Gastroesophageal sphincter (tissue), 4 donors: ENCODE measurements at regions not wholly inside any gene's neighbourhood (a gene's known extent, or its start where the extent isn't known, plus 50 kb on each side); places are given as distances from the start of the nearest gene placed in this dataset.

Experiments used
- ATAC-seq: fragments of 150-250 bp; one replicate; pipeline ENCODE4 v1.9.1; 2016; ENCODE audit warnings: mild to moderate bottlenecking, moderate library complexity
- H3K27ac ChIP-seq, 4 donors: fragments of 200-600 bp; sonication (generic) in 3 of 4; 1 replicate in 3 of 4; 2 replicates in 1 of 4; pipeline ENCODE4 v1.5.1; 2016 to 2019
- H3K27me3 ChIP-seq: fragments of 200-600 bp; sonication (generic); one replicate; pipeline ENCODE4 v1.5.1; 2019
- H3K36me3 ChIP-seq, 2 donors: fragments of 200-600 bp; sonication (generic); one replicate each; pipeline ENCODE4 v1.5.1; 2019; ENCODE audit warnings: control low read depth in 1 of 2
- H3K4me1 ChIP-seq, 3 donors: fragments of 200-600 bp; sonication (generic); 1 replicate in 2 of 3; 2 replicates in 1 of 3; pipeline ENCODE4 v1.5.1; 2016 to 2019; ENCODE audit warnings: control low read depth in 2 of 3
- H3K4me3 ChIP-seq, 2 donors: fragments of 200-600 bp; sonication (generic); one replicate each; pipeline ENCODE4 v1.5.1; 2019; ENCODE audit warnings: mild to moderate bottlenecking in 1 of 2, moderate library complexity in 1 of 2
- H3K9me3 ChIP-seq, 3 donors: fragments of 200-600 bp; sonication (generic); one replicate each; pipeline ENCODE4 v1.5.1; 2017 to 2019; ENCODE audit warnings: control low read depth in 2 of 3
- CTCF ChIP-seq, 4 experiments: fragments of 200-600 bp in 2 of 4; fragments of 450-650 bp in 2 of 4; sonication (generic) in 1 of 4; IDR thresholded peaks; one replicate each; pipeline ENCODE4 v1.5.1; 2017 to 2019; ENCODE audit warnings: antibody characterized with exemption in 4 of 4, mild to moderate bottlenecking in 2 of 4, moderate library complexity in 2 of 4
- EP300 ChIP-seq: sonication (generic); formaldehyde crosslinking; IDR thresholded peaks from one replicate; pipeline ENCODE4 v1.6.1; 2017; ENCODE audit warnings: antibody characterized with exemption, mild to moderate bottlenecking
- POLR2A ChIP-seq, 2 donors: fragments of 450-650 bp; IDR thresholded peaks; one replicate each; pipeline ENCODE4 v1.6.1; 2017; ENCODE audit warnings: antibody characterized with exemption in 2 of 2, mild to moderate bottlenecking in 2 of 2, moderate library complexity in 1 of 2
- POLR2AphosphoS5 ChIP-seq: sonication (generic); formaldehyde crosslinking; IDR thresholded peaks from one replicate; pipeline ENCODE4 v1.6.1; 2017; ENCODE audit warnings: antibody characterized with exemption
- WGBS, 2 donors: methylation state at CpG; one replicate each; pipeline ENCODE4 v1.1.5; 2018; ENCODE audit warnings: low coverage in 1 of 2; 5-methylcytosine and 5-hydroxymethylcytosine counted together

- TF ChIP-seq POLR2AphosphoS5, result no peak
- TF ChIP-seq EP300, result no peak
- TF ChIP-seq POLR2A (IDR thresholded peaks at IDR 0.05), result no peak
- TF ChIP-seq CTCF (IDR thresholded peaks at IDR 0.05), result no peak
- Histone ChIP-seq H3K36me3 (no peaks in the 10 kb centered on the region), H3K9me3 (no peaks in the 10 kb centered on the region), H3K4me1 (no peaks in the 10 kb centered on the region), H3K27me3 (no peaks in the 10 kb centered on the region), H3K4me3 (no peak overlapping the region), H3K27ac (no peak overlapping the region)
- WGBS, 2 donors, result 94% methylated on average over 2 of the region's 2 CpGs
- ATAC-seq, result no peak
Measured at GRCh38 chr3:17941152-17941551, 198.7 kb upstream of the TBC1D5 start.

- no CpG with 5 or more reads among the region's 16 CpGs for WGBS, 2 donors
- Histone ChIP-seq H3K27me3 (no peaks in the 10 kb centered on the region), H3K4me3 (no peak overlapping the region), H3K36me3 (no peaks in the 10 kb centered on the region), H3K9me3 (no peaks in the 10 kb centered on the region), H3K27ac (no peak overlapping the region), H3K4me1 (no peaks in the 10 kb centered on the region)
- ATAC-seq, result no peak
- TF ChIP-seq POLR2A (IDR thresholded peaks at IDR 0.05) (no peak), EP300 (no peak)
Measured at GRCh38 chr3:17939157-17939556, 196.7 kb upstream of the TBC1D5 start.

- H3K27me3 ChIP-seq, result no peaks in the 10 kb centered on the region
- no peak overlapping the region for H3K27ac ChIP-seq
- H3K4me3 ChIP-seq, result no peak overlapping the region
- WGBS, 2 donors, result 75 to 100% methylated on average over 1 of the region's 3 CpGs
- no peaks in the 10 kb centered on the region for H3K4me1 ChIP-seq
- no peak for ATAC-seq
- H3K9me3 ChIP-seq, result no peaks in the 10 kb centered on the region
- TF ChIP-seq EP300 (no peak), POLR2A (IDR thresholded peaks at IDR 0.05) (no peak), CTCF (IDR thresholded peaks at IDR 0.05) (no peak), POLR2AphosphoS5 (no peak)
- no peaks in the 10 kb centered on the region for H3K36me3 ChIP-seq
Measured at GRCh38 chr3:17938313-17938712, 195.9 kb upstream of the TBC1D5 start.

- no peaks in the 10 kb centered on the region for H3K27me3 ChIP-seq
- no peak overlapping the region for H3K4me3 ChIP-seq
- no peaks in the 10 kb centered on the region for H3K36me3 ChIP-seq
- 82 to 90% methylated on average over 5 to 6 of the region's 6 CpGs for WGBS, 2 donors
- ATAC-seq, result no peak
- H3K4me1 ChIP-seq, result no peaks in the 10 kb centered on the region
- no peak overlapping the region for H3K27ac ChIP-seq
- no peaks in the 10 kb centered on the region for H3K9me3 ChIP-seq
- no peak for TF ChIP-seq EP300
- TF ChIP-seq POLR2AphosphoS5, result no peak
- no peak for TF ChIP-seq CTCF (IDR thresholded peaks at IDR 0.05)
- no peak for TF ChIP-seq POLR2A (IDR thresholded peaks at IDR 0.05)
Measured at GRCh38 chr3:17936736-17937480, 194.5 kb upstream of the TBC1D5 start.

- H3K27me3 ChIP-seq, result no peaks in the 10 kb centered on the region
- H3K4me3 ChIP-seq, result no peak overlapping the region
- H3K9me3 ChIP-seq, result no peaks in the 10 kb centered on the region
- TF ChIP-seq POLR2A (IDR thresholded peaks at IDR 0.05) (no peak), POLR2AphosphoS5 (no peak), EP300 (no peak), CTCF (IDR thresholded peaks at IDR 0.05) (no peak)
- no peaks in the 10 kb centered on the region for H3K4me1 ChIP-seq
- 41 to 52% methylated on average over 4 of the region's 4 CpGs for WGBS, 2 donors
- no peak overlapping the region for H3K27ac ChIP-seq
- ATAC-seq, result no peak
- no peaks in the 10 kb centered on the region for H3K36me3 ChIP-seq
Measured at GRCh38 chr3:17935222-17935621, 192.8 kb upstream of the TBC1D5 start.
